Fibroblast of mammary gland (primary cell): ENCODE measurements at regions not wholly inside any gene's neighbourhood (a gene's known extent, or its start where the extent isn't known, plus 50 kb on each side); places are given as distances from the start of the nearest gene placed in this dataset.
A peak's percentile ranks its signal among the peaks of the same experiment; 100 is the strongest.

Experiments
- DNase-seq: peaks from one replicate; pipeline ENCODE4 v3.0.0-alpha.2; 2010; ENCODE audit warnings: low read depth
- H3K4me3 ChIP-seq: 2 replicates; pipeline ENCODE4 v1.5.1; 2011; ENCODE audit warnings: low read depth, mild to moderate bottlenecking, low read length, moderate library complexity; ENCODE audit not compliant: control insufficient read depth
- TF ChIP-seq, protein P1 (sequence below): conservative IDR thresholded peaks from 2 replicates; pipeline ENCODE4 v1.5.1; 2011; ENCODE audit warnings: low read depth, low read length, inconsistent platforms; ENCODE audit not compliant: control insufficient read depth, insufficient read depth

DNA sequence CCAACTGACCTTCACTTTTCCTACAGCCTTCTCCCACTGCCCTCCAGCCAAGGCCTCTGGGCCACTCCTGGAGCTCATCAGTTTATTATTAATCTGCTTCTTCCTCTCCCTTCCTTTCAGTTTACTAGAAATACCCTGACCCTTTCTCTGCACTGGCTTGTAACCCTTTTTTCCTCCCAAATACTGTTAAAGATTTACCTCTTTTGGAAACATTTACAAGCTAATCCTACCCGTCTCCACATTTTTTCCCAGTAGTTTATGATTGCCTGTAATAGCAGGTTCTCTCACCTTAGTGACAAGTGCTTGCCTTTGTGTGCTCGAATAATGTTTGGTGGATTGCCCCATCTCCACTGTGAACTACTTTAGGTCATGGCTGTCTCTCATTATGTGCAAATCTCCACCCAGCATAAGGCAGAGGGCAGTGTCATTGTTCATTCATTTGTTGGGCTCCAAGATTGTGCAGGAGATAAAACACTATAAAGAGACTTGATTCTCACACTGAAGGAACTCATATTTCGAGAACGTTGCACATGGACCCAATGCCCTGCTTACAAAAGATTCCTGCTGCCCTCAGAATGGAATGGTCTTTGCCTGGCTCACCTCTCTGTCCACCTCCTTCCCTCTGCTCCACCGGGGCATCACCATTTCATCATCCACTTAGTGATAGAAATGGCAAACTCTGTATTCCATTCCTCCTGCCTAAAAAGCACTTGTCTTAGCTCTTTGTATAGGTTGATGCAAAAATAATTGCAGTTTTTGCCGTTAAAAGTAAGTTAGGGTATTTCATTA, 491.1 kb downstream of the UTRN start:
- TF ChIP-seq, protein P1, sequence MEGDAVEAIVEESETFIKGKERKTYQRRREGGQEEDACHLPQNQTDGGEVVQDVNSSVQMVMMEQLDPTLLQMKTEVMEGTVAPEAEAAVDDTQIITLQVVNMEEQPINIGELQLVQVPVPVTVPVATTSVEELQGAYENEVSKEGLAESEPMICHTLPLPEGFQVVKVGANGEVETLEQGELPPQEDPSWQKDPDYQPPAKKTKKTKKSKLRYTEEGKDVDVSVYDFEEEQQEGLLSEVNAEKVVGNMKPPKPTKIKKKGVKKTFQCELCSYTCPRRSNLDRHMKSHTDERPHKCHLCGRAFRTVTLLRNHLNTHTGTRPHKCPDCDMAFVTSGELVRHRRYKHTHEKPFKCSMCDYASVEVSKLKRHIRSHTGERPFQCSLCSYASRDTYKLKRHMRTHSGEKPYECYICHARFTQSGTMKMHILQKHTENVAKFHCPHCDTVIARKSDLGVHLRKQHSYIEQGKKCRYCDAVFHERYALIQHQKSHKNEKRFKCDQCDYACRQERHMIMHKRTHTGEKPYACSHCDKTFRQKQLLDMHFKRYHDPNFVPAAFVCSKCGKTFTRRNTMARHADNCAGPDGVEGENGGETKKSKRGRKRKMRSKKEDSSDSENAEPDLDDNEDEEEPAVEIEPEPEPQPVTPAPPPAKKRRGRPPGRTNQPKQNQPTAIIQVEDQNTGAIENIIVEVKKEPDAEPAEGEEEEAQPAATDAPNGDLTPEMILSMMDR = no peak
- H3K4me3 ChIP-seq = no peak overlapping the region

DNA sequence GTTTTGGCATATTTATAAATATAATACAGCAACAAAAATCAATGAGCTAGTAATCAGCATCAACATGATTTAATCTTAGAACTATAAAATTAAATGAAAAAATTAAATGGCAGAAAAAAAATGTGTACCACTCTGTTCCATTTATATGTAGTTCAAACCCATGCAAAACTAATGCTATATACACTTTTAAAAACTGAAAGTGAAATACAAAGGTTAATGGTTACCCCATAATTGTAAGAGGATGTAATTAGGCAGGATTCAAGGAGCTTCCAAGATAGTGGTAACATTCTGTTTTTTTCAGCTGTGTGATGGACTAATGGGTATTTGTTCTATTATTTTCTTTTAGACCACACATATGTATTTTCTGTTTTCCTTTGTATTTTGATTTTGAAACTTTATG, 492.1 kb downstream of the UTRN start:
- no peak for DNase-seq
- H3K4me3 ChIP-seq = no peak overlapping the region
- TF ChIP-seq, protein P1 = no peak

More for the DNA sequence above, 491.1 kb downstream of the UTRN start:
- DNase-seq = no peak

DNA sequence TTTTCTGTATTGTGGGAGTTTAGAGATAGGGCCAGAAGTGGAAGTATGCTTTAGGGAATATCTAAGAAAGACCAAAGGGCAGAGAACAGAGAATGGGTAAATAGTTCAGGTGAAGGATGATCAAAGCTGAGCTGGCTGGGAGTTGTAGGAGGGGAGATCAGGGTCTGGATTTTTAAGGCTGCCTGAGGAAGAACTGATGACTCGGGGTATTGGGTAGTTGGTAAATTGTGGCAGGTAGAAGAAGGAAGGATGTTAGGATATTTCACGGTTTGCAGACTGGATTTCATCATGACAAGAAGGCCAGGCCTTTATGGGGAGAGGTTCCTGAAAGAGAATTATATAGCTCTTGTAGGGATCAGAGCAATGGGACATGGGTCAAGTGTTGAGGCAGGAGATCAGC, 492.9 kb downstream of the UTRN start:
- no peak for DNase-seq
- TF ChIP-seq, protein P1 = no peak
- no peak overlapping the region for H3K4me3 ChIP-seq

DNA sequence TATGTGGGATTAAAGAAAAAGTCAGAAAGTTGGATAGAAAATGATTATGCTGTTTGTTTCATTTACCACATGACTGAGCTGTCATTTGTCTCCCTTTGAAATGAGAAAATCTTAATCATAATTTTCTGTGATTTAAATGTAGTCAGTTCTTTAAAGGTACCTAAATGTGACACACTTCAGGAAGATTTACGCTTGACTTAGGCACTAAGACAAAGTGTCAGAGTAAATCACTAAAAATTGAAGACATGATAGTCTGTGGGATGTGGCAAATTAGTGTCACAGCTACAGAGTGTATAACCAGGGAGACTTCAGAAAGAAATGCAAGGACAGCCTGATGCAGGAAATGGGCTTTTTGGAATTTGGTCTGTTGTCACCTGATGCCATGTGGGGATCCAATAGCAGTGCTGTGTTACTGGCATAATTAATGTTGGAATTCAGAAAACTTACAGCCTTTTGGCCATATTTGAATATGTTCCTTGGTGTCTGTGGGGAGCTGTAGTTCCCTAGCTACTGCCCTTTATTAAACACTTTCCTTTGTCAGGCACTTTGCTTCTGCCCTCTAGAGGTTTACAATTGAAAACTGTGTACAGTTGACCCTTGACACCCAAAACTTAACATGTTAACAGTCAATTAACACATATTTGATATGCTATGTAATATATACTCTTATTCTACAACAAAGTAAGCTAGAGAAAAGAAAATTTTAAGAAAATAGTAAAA, 493.8 kb downstream of the UTRN start:
- TF ChIP-seq, protein P1 = peak; percentile 15
- DNase-seq = no peak

DNA sequence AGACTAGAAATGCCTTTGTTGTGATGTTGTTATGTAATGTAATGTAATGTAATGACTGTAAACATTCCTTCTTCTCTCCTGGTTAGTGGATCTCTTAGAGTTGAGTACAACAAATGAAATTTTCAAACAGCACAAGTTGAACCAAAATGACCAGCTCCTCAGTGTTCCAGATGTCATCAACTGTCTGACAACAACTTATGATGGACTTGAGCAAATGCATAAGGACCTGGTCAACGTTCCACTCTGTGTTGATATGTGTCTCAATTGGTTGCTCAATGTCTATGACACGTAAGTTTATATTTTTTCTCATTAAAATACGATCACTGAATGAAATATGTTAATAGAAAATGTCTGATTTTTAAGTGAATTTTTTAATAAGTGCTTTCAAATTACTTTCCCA, 496.7 kb downstream of the UTRN start:
- H3K4me3 ChIP-seq = no peak overlapping the region
- no peak for DNase-seq
- TF ChIP-seq, protein P1 = no peak

More for the DNA sequence above, 493.8 kb downstream of the UTRN start:
- H3K4me3 ChIP-seq = no peak overlapping the region

DNA sequence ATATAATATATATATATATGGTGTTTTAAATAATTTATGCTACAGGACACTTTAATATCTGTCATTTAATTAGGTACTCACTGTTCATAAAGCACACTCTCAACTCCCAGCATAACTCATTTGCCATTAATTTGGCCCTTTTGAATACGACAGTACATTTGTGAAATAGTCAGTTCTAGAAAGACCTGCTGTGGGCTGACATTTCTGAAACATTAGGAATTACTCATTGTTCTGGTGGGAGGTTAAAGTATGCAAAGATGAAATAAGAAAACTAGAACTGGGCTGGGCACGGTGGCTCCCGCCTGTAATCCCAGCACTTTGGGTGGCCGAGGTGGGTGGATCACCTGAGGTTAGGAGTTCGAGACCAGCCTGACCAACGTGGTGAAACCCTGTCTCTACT, 497.5 kb downstream of the UTRN start:
- TF ChIP-seq, protein P1 = no peak
- no peak for DNase-seq

More for the DNA sequence above, 497.5 kb downstream of the UTRN start:
- H3K4me3 ChIP-seq = no peak overlapping the region
